ENCODE measurements at regions not wholly inside any gene's neighbourhood (a gene's known extent, or its start where the extent isn't known, plus 50 kb on each side); places are given as distances from the start of the nearest gene placed in this dataset.

DNA sequence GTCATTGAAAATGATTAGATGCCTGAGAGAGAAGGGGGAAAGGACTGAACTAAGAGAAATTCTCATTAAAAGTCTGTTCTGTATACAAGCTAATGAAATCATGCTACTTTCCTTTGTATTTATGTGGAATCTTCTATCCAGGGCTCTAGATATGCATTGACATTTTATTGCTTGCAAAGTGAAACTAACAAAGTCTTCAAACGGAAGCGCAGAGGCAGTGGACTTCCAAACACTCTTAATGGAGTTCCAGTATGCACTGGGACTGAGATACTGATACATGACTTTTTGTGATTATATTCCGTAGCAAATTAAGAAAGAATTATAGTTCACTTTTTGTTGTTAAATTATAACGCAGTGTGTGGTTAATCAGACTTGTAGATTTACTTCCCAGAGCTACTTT is 166.8 kb upstream of the TBX20 start:
- no peak overlapping the region for H3K27ac ChIP-seq
- no peaks in the 10 kb centered on the region for H3K27me3 ChIP-seq (ENCODE audit: insufficient read depth, low read depth, severe bottlenecking)
- H3K4me3 ChIP-seq (ENCODE audit: low read depth, low read length), result no peak overlapping the region
- TF ChIP-seq, protein P1, sequence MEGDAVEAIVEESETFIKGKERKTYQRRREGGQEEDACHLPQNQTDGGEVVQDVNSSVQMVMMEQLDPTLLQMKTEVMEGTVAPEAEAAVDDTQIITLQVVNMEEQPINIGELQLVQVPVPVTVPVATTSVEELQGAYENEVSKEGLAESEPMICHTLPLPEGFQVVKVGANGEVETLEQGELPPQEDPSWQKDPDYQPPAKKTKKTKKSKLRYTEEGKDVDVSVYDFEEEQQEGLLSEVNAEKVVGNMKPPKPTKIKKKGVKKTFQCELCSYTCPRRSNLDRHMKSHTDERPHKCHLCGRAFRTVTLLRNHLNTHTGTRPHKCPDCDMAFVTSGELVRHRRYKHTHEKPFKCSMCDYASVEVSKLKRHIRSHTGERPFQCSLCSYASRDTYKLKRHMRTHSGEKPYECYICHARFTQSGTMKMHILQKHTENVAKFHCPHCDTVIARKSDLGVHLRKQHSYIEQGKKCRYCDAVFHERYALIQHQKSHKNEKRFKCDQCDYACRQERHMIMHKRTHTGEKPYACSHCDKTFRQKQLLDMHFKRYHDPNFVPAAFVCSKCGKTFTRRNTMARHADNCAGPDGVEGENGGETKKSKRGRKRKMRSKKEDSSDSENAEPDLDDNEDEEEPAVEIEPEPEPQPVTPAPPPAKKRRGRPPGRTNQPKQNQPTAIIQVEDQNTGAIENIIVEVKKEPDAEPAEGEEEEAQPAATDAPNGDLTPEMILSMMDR (IDR thresholded peaks at IDR 0.05; ENCODE audit: low read depth, low read length), result no peak
- peaks cover 5% of the 10 kb centered on the region for H3K9me3 ChIP-seq (ENCODE audit: severe bottlenecking)
- no peaks in the 10 kb centered on the region for H3K36me3 ChIP-seq
- no peak for DNase-seq

DNA sequence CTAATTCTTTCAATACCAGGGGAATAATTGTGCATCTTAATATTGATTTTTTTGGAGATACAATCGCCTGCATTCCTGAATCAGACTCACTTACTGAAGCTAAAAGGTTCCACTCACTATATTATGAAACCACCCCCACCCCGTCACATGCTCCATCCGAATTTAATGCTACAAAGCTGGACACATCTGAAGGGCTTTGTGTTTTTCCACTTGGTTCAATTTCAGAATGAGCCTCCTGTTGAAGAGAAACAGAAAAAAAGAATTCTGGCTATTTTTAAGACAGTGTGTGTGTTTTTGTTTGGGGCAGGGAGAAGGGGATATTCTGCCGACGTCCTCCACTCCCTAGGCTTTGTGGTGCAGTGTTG is 165.5 kb upstream of the TBX20 start:
- H3K27ac ChIP-seq, result no peak overlapping the region
- no peaks in the 10 kb centered on the region for H3K36me3 ChIP-seq
- H3K27me3 ChIP-seq (ENCODE audit: insufficient read depth, low read depth, severe bottlenecking), result no peaks in the 10 kb centered on the region
- TF ChIP-seq, protein P1 (IDR thresholded peaks at IDR 0.05; ENCODE audit: low read depth, low read length), result no peak
- peaks cover 1% of the 10 kb centered on the region for H3K9me3 ChIP-seq (ENCODE audit: severe bottlenecking)
- DNase-seq, result no peak
- no peak overlapping the region for H3K4me3 ChIP-seq (ENCODE audit: low read depth, low read length)

DNA sequence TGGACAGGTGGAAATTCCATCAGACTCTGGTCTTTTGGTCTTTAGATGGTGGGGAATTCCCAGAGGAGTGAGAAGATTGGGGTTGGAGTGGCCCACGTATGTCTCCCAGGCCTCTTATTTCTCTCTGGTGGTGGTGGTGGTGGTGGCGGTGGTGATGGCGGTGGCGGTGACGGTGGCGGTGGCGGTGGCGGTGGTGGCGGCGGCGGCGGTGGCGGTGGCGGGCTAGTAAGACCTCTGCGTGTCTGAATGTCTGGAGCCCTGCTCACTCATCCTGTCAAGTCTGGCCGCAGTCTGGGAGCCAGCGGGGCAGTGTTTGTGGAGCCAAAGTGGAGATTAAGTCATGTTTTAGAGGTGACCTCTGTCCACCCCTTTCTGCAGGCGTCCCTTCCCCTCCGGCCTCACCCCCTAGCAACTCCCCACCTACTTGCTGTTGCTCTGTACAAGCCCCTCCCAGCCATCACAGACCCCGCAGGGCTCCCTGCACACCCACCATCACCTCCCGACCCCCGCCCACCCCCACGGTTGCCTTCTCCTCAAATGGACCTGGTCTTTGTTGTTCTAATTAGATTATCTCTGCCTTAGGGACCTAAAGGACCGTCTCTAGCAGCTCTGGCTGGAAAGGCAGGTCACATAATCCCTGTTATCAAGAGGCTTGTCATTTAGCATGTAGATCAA is 165.0 kb upstream of the TBX20 start:
- peak; percentile 21 for DNase-seq
- H3K4me3 ChIP-seq (ENCODE audit: low read depth, low read length), result no peak overlapping the region

DNA sequence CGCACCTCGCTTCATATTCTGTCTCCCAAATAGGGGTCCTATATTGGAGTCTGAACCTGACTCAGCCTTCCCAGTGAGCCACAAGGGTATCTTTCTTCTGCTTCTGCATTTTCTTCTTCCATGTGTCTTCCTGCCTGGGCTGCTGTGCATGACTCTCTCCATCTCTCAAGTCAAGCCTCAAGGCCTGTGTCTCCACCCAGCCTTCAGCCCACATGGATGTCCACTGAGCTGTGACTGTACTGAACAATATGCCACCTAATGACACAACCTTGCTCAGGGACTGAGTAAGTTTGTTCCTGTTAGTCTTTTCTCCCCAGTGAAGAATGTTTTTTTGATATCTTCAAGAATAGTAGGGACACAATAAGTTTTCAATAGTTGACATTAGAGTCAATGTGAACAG is 162.7 kb upstream of the TBX20 start:
- no peak for DNase-seq
- TF ChIP-seq, protein P1 (IDR thresholded peaks at IDR 0.05; ENCODE audit: low read depth, low read length), result no peak
- no peaks in the 10 kb centered on the region for H3K9me3 ChIP-seq (ENCODE audit: severe bottlenecking)
- H3K27me3 ChIP-seq (ENCODE audit: insufficient read depth, low read depth, severe bottlenecking), result no peaks in the 10 kb centered on the region
- H3K27ac ChIP-seq, result no peak overlapping the region
- no peak overlapping the region for H3K4me3 ChIP-seq (ENCODE audit: low read depth, low read length)
- no peaks in the 10 kb centered on the region for H3K36me3 ChIP-seq

More for the DNA sequence above, 165.0 kb upstream of the TBX20 start:
- Histone ChIP-seq H3K36me3 (no peaks in the 10 kb centered on the region), H3K9me3 (ENCODE audit: severe bottlenecking) (no peaks in the 10 kb centered on the region), H3K27me3 (ENCODE audit: insufficient read depth, low read depth, severe bottlenecking) (no peaks in the 10 kb centered on the region), H3K27ac (no peak overlapping the region)
- TF ChIP-seq, protein P1 (IDR thresholded peaks at IDR 0.05; ENCODE audit: low read depth, low read length), result no peak

DNA sequence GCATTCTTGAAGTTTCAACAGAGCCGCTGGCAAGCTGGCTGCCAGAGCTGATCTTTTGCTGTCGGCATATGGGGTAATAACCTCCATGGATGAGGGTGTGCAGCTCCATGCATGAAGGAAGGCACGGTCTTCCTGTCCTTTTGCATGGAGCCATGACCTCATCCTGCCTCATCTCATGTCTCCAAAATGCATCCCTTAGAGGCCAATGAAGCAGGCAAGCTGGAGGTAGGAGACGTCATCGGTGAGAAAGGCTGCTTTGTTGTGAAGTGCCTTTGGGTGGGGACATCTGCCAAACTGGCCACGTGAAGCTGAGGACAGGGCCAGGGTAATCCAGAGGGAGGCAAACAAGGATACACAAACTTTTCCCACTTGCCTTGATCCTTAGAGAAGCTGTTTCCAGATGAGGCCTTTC is 161.5 kb upstream of the TBX20 start:
- no peak for DNase-seq

More for the DNA sequence above, 161.5 kb upstream of the TBX20 start:
- TF ChIP-seq, protein P1 (IDR thresholded peaks at IDR 0.05; ENCODE audit: low read depth, low read length), result no peak
- H3K9me3 ChIP-seq (ENCODE audit: severe bottlenecking), result no peaks in the 10 kb centered on the region
- no peak overlapping the region for H3K27ac ChIP-seq
- no peaks in the 10 kb centered on the region for H3K36me3 ChIP-seq
- no peaks in the 10 kb centered on the region for H3K27me3 ChIP-seq (ENCODE audit: insufficient read depth, low read depth, severe bottlenecking)
- H3K4me3 ChIP-seq (ENCODE audit: low read depth, low read length), result no peak overlapping the region

All from WERI-Rb-1 (cell line).